ENCODE measurements at regions not wholly inside any gene's neighbourhood (a gene's known extent, or its start where the extent isn't known, plus 50 kb on each side); places are given as distances from the start of the nearest gene placed in this dataset.

DNA sequence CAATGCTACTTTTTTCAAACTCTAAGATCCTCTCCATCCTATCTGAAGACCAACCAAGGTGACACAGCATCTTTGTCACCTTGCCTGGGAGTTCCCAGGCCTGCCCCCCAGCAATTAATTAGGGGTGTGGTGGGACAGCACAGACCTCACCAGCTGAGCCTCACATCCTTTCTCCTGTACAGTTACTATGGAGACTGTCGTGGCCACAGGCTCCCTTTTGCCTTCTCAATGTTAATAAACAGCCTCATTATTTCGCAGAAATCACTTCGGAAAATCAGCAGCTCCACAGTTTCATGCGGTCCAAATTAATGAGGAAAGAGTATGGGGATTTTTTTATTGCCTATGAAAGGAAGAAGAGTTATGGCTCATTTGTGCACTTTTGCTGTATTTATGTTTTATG lies 378.3 kb downstream of the NPHP4 start:
- no peaks in the 10 kb centered on the region for H3K79me2 ChIP-seq (replicated peaks; ENCODE audit: insufficient read depth, low read length)

DNA sequence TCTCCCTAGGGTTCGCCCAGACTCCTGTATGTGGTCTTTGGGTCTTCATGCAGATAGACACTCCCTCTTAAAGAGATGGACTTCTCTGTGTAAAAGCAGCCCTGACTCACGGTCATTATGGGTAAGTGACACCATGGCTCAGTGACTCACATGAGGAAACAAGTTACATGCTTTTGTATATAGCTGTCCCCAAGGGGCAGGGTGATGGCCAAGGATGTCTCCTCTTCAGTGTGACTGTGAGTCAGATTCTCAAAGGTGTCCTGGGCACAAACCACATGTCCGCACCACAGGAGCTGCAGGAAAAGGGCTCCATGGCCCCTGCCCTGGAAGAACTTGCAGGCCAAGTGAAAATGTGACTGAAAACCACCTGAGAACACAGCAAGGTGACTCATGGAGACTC lies 380.4 kb downstream of the NPHP4 start:
- H3K27ac ChIP-seq (ENCODE audit: low read length): no peak overlapping the region
- H3K36me3 ChIP-seq (ENCODE audit: insufficient read depth, low read length): no peaks in the 10 kb centered on the region
- H3K4me3 ChIP-seq (ENCODE audit: low read length): no peak overlapping the region
- no peak overlapping the region for H2AFZ ChIP-seq (ENCODE audit: low read depth, low read length)
- no peak overlapping the region for H3K4me2 ChIP-seq (ENCODE audit: low read length)
- H3K9ac ChIP-seq (ENCODE audit: low read length): no peak overlapping the region
- H3F3A ChIP-seq (ENCODE audit: insufficient read depth, low read length, poor library complexity, severe bottlenecking): no peaks in the 10 kb centered on the region
- H3K9me3 ChIP-seq (ENCODE audit: low read length): peaks cover 3% of the 10 kb centered on the region
- H3K27me3 ChIP-seq (ENCODE audit: insufficient read depth, low read depth, low read length): no peaks in the 10 kb centered on the region
- no peaks in the 10 kb centered on the region for H4K20me1 ChIP-seq (ENCODE audit: insufficient read depth)
- TF ChIP-seq POLR2AphosphoS5 (IDR thresholded peaks at IDR 0.05): no peak
- TF ChIP-seq EZH2 (IDR thresholded peaks at IDR 0.05; ENCODE audit: borderline replicate concordance, insufficient read depth, low read length, poor library complexity, severe bottlenecking): no peak
- TF ChIP-seq, protein P1, sequence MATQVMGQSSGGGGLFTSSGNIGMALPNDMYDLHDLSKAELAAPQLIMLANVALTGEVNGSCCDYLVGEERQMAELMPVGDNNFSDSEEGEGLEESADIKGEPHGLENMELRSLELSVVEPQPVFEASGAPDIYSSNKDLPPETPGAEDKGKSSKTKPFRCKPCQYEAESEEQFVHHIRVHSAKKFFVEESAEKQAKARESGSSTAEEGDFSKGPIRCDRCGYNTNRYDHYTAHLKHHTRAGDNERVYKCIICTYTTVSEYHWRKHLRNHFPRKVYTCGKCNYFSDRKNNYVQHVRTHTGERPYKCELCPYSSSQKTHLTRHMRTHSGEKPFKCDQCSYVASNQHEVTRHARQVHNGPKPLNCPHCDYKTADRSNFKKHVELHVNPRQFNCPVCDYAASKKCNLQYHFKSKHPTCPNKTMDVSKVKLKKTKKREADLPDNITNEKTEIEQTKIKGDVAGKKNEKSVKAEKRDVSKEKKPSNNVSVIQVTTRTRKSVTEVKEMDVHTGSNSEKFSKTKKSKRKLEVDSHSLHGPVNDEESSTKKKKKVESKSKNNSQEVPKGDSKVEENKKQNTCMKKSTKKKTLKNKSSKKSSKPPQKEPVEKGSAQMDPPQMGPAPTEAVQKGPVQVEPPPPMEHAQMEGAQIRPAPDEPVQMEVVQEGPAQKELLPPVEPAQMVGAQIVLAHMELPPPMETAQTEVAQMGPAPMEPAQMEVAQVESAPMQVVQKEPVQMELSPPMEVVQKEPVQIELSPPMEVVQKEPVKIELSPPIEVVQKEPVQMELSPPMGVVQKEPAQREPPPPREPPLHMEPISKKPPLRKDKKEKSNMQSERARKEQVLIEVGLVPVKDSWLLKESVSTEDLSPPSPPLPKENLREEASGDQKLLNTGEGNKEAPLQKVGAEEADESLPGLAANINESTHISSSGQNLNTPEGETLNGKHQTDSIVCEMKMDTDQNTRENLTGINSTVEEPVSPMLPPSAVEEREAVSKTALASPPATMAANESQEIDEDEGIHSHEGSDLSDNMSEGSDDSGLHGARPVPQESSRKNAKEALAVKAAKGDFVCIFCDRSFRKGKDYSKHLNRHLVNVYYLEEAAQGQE (IDR thresholded peaks at IDR 0.05; ENCODE audit: borderline replicate concordance): no peak
- TF ChIP-seq MXI1 (conservative IDR thresholded peaks at IDR 0.05; ENCODE audit: poor library complexity, severe bottlenecking): no peak
- TF ChIP-seq EP300 (conservative IDR thresholded peaks at IDR 0.05; ENCODE audit: poor library complexity, severe bottlenecking): no peak
- no peak for TF ChIP-seq RAD21 (conservative IDR thresholded peaks at IDR 0.05)
- TF ChIP-seq, protein P2, sequence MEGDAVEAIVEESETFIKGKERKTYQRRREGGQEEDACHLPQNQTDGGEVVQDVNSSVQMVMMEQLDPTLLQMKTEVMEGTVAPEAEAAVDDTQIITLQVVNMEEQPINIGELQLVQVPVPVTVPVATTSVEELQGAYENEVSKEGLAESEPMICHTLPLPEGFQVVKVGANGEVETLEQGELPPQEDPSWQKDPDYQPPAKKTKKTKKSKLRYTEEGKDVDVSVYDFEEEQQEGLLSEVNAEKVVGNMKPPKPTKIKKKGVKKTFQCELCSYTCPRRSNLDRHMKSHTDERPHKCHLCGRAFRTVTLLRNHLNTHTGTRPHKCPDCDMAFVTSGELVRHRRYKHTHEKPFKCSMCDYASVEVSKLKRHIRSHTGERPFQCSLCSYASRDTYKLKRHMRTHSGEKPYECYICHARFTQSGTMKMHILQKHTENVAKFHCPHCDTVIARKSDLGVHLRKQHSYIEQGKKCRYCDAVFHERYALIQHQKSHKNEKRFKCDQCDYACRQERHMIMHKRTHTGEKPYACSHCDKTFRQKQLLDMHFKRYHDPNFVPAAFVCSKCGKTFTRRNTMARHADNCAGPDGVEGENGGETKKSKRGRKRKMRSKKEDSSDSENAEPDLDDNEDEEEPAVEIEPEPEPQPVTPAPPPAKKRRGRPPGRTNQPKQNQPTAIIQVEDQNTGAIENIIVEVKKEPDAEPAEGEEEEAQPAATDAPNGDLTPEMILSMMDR (IDR thresholded peaks at IDR 0.05; ENCODE audit: poor library complexity, severe bottlenecking): no peak
- no peak for TF ChIP-seq SMC3 (conservative IDR thresholded peaks at IDR 0.05; ENCODE audit: poor library complexity)
- TF ChIP-seq TAF1 (IDR thresholded peaks at IDR 0.05; ENCODE audit: low read depth): no peak
- no peaks in the 10 kb centered on the region for H3K9me2 ChIP-seq (ENCODE audit: insufficient read depth, low read length)
- no peaks in the 10 kb centered on the region for H3K79me2 ChIP-seq (replicated peaks; ENCODE audit: insufficient read depth, low read length)

More for the DNA sequence above, 378.3 kb downstream of the NPHP4 start:
- H3F3A ChIP-seq (ENCODE audit: insufficient read depth, low read length, poor library complexity, severe bottlenecking): no peaks in the 10 kb centered on the region
- H3K27me3 ChIP-seq (ENCODE audit: insufficient read depth, low read depth, low read length): no peaks in the 10 kb centered on the region
- no peak overlapping the region for H3K27ac ChIP-seq (ENCODE audit: low read length)
- no peak overlapping the region for H3K4me3 ChIP-seq (ENCODE audit: low read length)
- no peaks in the 10 kb centered on the region for H3K36me3 ChIP-seq (ENCODE audit: insufficient read depth, low read length)
- TF ChIP-seq SMC3 (conservative IDR thresholded peaks at IDR 0.05; ENCODE audit: poor library complexity): no peak
- peaks cover 2% of the 10 kb centered on the region for H3K9me3 ChIP-seq (ENCODE audit: low read length)
- no peaks in the 10 kb centered on the region for H4K20me1 ChIP-seq (ENCODE audit: insufficient read depth)
- H2AFZ ChIP-seq (ENCODE audit: low read depth, low read length): no peak overlapping the region
- H3K9me2 ChIP-seq (ENCODE audit: insufficient read depth, low read length): no peaks in the 10 kb centered on the region
- H3K9ac ChIP-seq (ENCODE audit: low read length): no peak overlapping the region
- no peak overlapping the region for H3K4me2 ChIP-seq (ENCODE audit: low read length)

DNA sequence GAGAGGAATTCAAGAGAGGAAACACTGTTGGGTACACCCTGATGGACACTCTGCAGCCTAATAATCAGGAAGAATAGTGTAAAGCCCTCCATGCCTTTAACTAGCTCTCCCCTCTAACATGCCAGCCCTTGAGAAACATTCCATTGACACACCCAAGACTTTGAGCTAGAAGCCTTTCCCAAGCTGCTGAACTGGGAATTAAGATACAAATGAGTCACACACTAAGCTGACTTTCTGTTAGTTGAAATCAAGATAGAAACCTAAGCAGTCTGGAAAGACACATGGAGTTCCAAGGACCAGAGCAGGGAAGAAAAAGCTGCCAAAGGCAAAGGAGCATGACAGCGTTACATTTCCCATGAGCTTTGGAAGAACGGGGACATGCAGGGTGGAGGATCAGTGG lies 380.8 kb downstream of the NPHP4 start:
- Histone ChIP-seq H3K36me3 (ENCODE audit: insufficient read depth, low read length) (no peaks in the 10 kb centered on the region), H4K20me1 (ENCODE audit: insufficient read depth) (no peaks in the 10 kb centered on the region), H3K27ac (ENCODE audit: low read length) (no peak overlapping the region), H3K4me3 (ENCODE audit: low read length) (no peak overlapping the region), H3K9me2 (ENCODE audit: insufficient read depth, low read length) (no peaks in the 10 kb centered on the region), H3K9me3 (ENCODE audit: low read length) (peaks cover 3% of the 10 kb centered on the region), H3K9ac (ENCODE audit: low read length) (no peak overlapping the region), H3F3A (ENCODE audit: insufficient read depth, low read length, poor library complexity, severe bottlenecking) (no peaks in the 10 kb centered on the region), H2AFZ (ENCODE audit: low read depth, low read length) (no peak overlapping the region), H3K27me3 (ENCODE audit: insufficient read depth, low read depth, low read length) (no peaks in the 10 kb centered on the region), H3K79me2 (replicated peaks; ENCODE audit: insufficient read depth, low read length) (no peaks in the 10 kb centered on the region), H3K4me2 (ENCODE audit: low read length) (no peak overlapping the region)
- TF ChIP-seq POLR2AphosphoS5 (IDR thresholded peaks at IDR 0.05) (no peak), RAD21 (conservative IDR thresholded peaks at IDR 0.05) (no peak), TAF1 (IDR thresholded peaks at IDR 0.05; ENCODE audit: low read depth) (no peak), MXI1 (conservative IDR thresholded peaks at IDR 0.05; ENCODE audit: poor library complexity, severe bottlenecking) (no peak), EP300 (conservative IDR thresholded peaks at IDR 0.05; ENCODE audit: poor library complexity, severe bottlenecking) (no peak), SMC3 (conservative IDR thresholded peaks at IDR 0.05; ENCODE audit: poor library complexity) (no peak), EZH2 (IDR thresholded peaks at IDR 0.05; ENCODE audit: borderline replicate concordance, insufficient read depth, low read length, poor library complexity, severe bottlenecking) (no peak)
- TF ChIP-seq, protein P2 (IDR thresholded peaks at IDR 0.05; ENCODE audit: poor library complexity, severe bottlenecking): no peak
- TF ChIP-seq, protein P1 (IDR thresholded peaks at IDR 0.05; ENCODE audit: borderline replicate concordance): no peak
